Uterus (tissue), 3 donors: ENCODE measurements at regions not wholly inside any gene's neighbourhood (a gene's known extent, or its start where the extent isn't known, plus 50 kb on each side); places are given as distances from the start of the nearest gene placed in this dataset.

Experiments used
- DNase-seq, 2 donors: peaks; one replicate each; pipeline ENCODE4 v3.0.0-alpha.2; 2019 to 2020
- H3K27ac ChIP-seq, 2 donors: fragments of 200-600 bp; sonication (generic); 1 replicate in 1 of 2; 2 replicates in 1 of 2; pipeline ENCODE4 v1.5.1; 2016 to 2018
- H3K27me3 ChIP-seq, 2 donors: fragments of 200-600 bp; sonication (generic); one replicate each; pipeline ENCODE4 v1.5.1; 2018 to 2019; ENCODE audit warnings: control low read depth in 1 of 2
- H3K36me3 ChIP-seq, 2 donors: fragments of 200-600 bp; sonication (generic); one replicate each; pipeline ENCODE4 v1.5.1; 2019; ENCODE audit warnings: control low read depth in 1 of 2
- H3K4me1 ChIP-seq, 2 donors: fragments of 200-600 bp; sonication (generic); one replicate each; pipeline ENCODE4 v1.5.1; 2018 to 2019; ENCODE audit warnings: control low read depth in 1 of 2
- H3K4me3 ChIP-seq, 2 donors: fragments of 200-600 bp; sonication (generic); 1 replicate in 1 of 2; 2 replicates in 1 of 2; pipeline ENCODE4 v1.5.1; 2018 to 2019; ENCODE audit warnings: mild to moderate bottlenecking in 1 of 2
- H3K9me3 ChIP-seq, 2 donors: fragments of 200-600 bp; sonication (generic); one replicate each; pipeline ENCODE4 v1.5.1; 2019; ENCODE audit warnings: control low read depth in 1 of 2
- CTCF ChIP-seq, 4 experiments: fragments of 200-600 bp in 2 of 4; fragments of 450-650 bp in 2 of 4; sonication (generic) in 2 of 4; IDR thresholded peaks; one replicate each; pipeline ENCODE4 v1.5.1; 2016 to 2019; ENCODE audit warnings: antibody characterized with exemption in 4 of 4, mild to moderate bottlenecking in 2 of 4, moderate library complexity in 1 of 4
- POLR2A ChIP-seq, 2 donors: fragments of 450-650 bp; IDR thresholded peaks; one replicate each; pipeline ENCODE4 v1.6.1; 2016; ENCODE audit warnings: antibody characterized with exemption in 2 of 2, mild to moderate bottlenecking in 1 of 2, moderate library complexity in 1 of 2
- intact Hi-C: fragments of 100-400 bp; cut with DNase I; formaldehyde crosslinking; loops from one replicate; pipeline ENCODE4 v1.15.1; 2023; ENCODE audit warnings: low total_unique reads
- donor health status: DM: yes; HTN: yes; CAD: no.

- Histone ChIP-seq H3K9me3 (no peaks in the 10 kb centered on the region), H3K4me1 (no peaks in the 10 kb centered on the region), H3K27me3 (no peaks in the 10 kb centered on the region), H3K4me3 (no peak overlapping the region), H3K27ac (no peak overlapping the region), H3K36me3 (no peaks in the 10 kb centered on the region)
- intact Hi-C loops = no loop called here
- DNase-seq = no peak
- no peak for TF ChIP-seq CTCF (IDR thresholded peaks at IDR 0.05)
- no peak for TF ChIP-seq POLR2A (IDR thresholded peaks at IDR 0.05)
Measured at GRCh38 chr20:57012691-57013090, 253.8 kb downstream of the BMP7 start.

GRCh38 chr20:57013217-57013616, 253.2 kb downstream of the BMP7 start:
- TF ChIP-seq CTCF (IDR thresholded peaks at IDR 0.05) (no peak), POLR2A (IDR thresholded peaks at IDR 0.05) (no peak)
- Histone ChIP-seq H3K4me1 (no peaks in the 10 kb centered on the region), H3K4me3 (no peak overlapping the region), H3K9me3 (no peaks in the 10 kb centered on the region), H3K27ac (no peak overlapping the region), H3K27me3 (no peaks in the 10 kb centered on the region), H3K36me3 (no peaks in the 10 kb centered on the region)
- DNase-seq = no peak
- intact Hi-C loops = no loop called here

- Histone ChIP-seq H3K36me3 (no peaks in the 10 kb centered on the region), H3K4me1 (no peaks in the 10 kb centered on the region), H3K27me3 (no peaks in the 10 kb centered on the region), H3K27ac (no peak overlapping the region), H3K9me3 (no peaks in the 10 kb centered on the region), H3K4me3 (no peak overlapping the region)
- DNase-seq = no peak
- intact Hi-C loops = no loop called here
- TF ChIP-seq CTCF (IDR thresholded peaks at IDR 0.05) (no peak), POLR2A (IDR thresholded peaks at IDR 0.05) (no peak)
Measured at GRCh38 chr20:57013741-57014140, 252.7 kb downstream of the BMP7 start.

- H3K4me3 ChIP-seq = no peak overlapping the region
- TF ChIP-seq POLR2A (IDR thresholded peaks at IDR 0.05) = no peak
- TF ChIP-seq CTCF (IDR thresholded peaks at IDR 0.05) = no peak
- no peak for DNase-seq
- H3K27ac ChIP-seq = no peak overlapping the region
- no peaks in the 10 kb centered on the region for H3K27me3 ChIP-seq
- H3K36me3 ChIP-seq = no peaks in the 10 kb centered on the region
- no peaks in the 10 kb centered on the region for H3K9me3 ChIP-seq
- H3K4me1 ChIP-seq = no peaks in the 10 kb centered on the region
- intact Hi-C loops = no loop called here
Measured at GRCh38 chr20:57020364-57020763, 246.1 kb downstream of the BMP7 start.

GRCh38 chr20:57022306-57022705, 244.1 kb downstream of the BMP7 start:
- H3K9me3 ChIP-seq = no peaks in the 10 kb centered on the region
- intact Hi-C loops = no loop called here
- TF ChIP-seq CTCF (IDR thresholded peaks at IDR 0.05) = no peak
- no peak for TF ChIP-seq POLR2A (IDR thresholded peaks at IDR 0.05)
- no peaks in the 10 kb centered on the region for H3K27me3 ChIP-seq
- H3K4me1 ChIP-seq = no peaks in the 10 kb centered on the region
- H3K27ac ChIP-seq = no peak overlapping the region
- DNase-seq = no peak
- H3K4me3 ChIP-seq = no peak overlapping the region
- H3K36me3 ChIP-seq = no peaks in the 10 kb centered on the region
